GM18870 (cell line): ENCODE measurements at regions not wholly inside any gene's neighbourhood (a gene's known extent, or its start where the extent isn't known, plus 50 kb on each side); places are given as distances from the start of the nearest gene placed in this dataset.
A peak's percentile ranks its signal among the peaks of the same experiment; 100 is the strongest.
"Not testable (repeated sequence)": the region's sequence is repeated elsewhere in the genome, so short reads cannot be mapped to it uniquely, and the experiment has no call there.

Source experiments
- ATAC-seq: cut with Tn5 transposase; IDR thresholded peaks from one replicate; pipeline ENCODE4 v1.9.1; 2021; ENCODE audit warnings: moderate library complexity; ENCODE audit not compliant: unreplicated experiment

- ATAC-seq = no peak
These were observed 140.9 kb upstream of the LCORL start for GRCh38 chr4:18162453-18162852.

GRCh38 chr4:18159117-18159912 is 137.8 kb upstream of the LCORL start:
- not testable (repeated sequence) for ATAC-seq

- no peak for ATAC-seq
These were observed 133.8 kb upstream of the LCORL start for GRCh38 chr4:18155067-18156041.

GRCh38 chr4:18138076-18138665 is 116.6 kb upstream of the LCORL start:
- no peak for ATAC-seq

GRCh38 chr4:18134111-18134510 is 112.6 kb upstream of the LCORL start:
- ATAC-seq = no peak

- ATAC-seq = no peak
These were observed 108.7 kb upstream of the LCORL start for GRCh38 chr4:18130256-18130655.

- ATAC-seq = no peak
These were observed 106.7 kb upstream of the LCORL start for GRCh38 chr4:18128241-18128640.

- ATAC-seq = no peak
These were observed 105.5 kb upstream of the LCORL start for GRCh38 chr4:18127030-18127429.

GRCh38 chr4:18113710-18114331 is 92.3 kb upstream of the LCORL start:
- ATAC-seq = no peak

- ATAC-seq = no peak
These were observed 89.5 kb upstream of the LCORL start for GRCh38 chr4:18111081-18111480.

GRCh38 chr4:18110099-18110498 is 88.5 kb upstream of the LCORL start:
- ATAC-seq = no peak

GRCh38 chr4:18109676-18110075 is 88.1 kb upstream of the LCORL start:
- ATAC-seq = no peak

GRCh38 chr4:18107848-18108528 is 86.4 kb upstream of the LCORL start:
- not testable (repeated sequence) for ATAC-seq

- ATAC-seq = no peak
These were observed 85.1 kb upstream of the LCORL start for GRCh38 chr4:18106620-18107019.

GRCh38 chr4:18105030-18106011 is 83.8 kb upstream of the LCORL start:
- ATAC-seq = peak; percentile 94

- ATAC-seq = no peak
These were observed 82.5 kb upstream of the LCORL start for GRCh38 chr4:18103876-18104605.

- ATAC-seq = no peak
These were observed 79.1 kb upstream of the LCORL start for GRCh38 chr4:18100657-18101056.

GRCh38 chr4:18090447-18090846 is 68.9 kb upstream of the LCORL start:
- not testable (repeated sequence) for ATAC-seq

GRCh38 chr4:18082236-18082635 is 60.7 kb upstream of the LCORL start:
- no peak for ATAC-seq
